Esophagus squamous epithelium (tissue), 5 donors: ENCODE measurements at regions not wholly inside any gene's neighbourhood (a gene's known extent, or its start where the extent isn't known, plus 50 kb on each side); places are given as distances from the start of the nearest gene placed in this dataset.

ENCODE experiments used
- DNase-seq: peaks from one replicate; lab custom pipeline; 2025; lab: John Stamatoyannopoulos, UW
- H3K27ac ChIP-seq, 4 donors: fragments of 200-600 bp; sonication (generic); one replicate each; pipeline ENCODE4 v1.5.1; 2016 to 2019; ENCODE audit warnings: mild to moderate bottlenecking in 1 of 4
- H3K27me3 ChIP-seq, 4 donors: fragments of 200-600 bp; sonication (generic); 1 replicate in 3 of 4; 2 replicates in 1 of 4; pipeline versions ENCODE4 v1.5.1 to v1.6.0; 2017 to 2021; ENCODE audit warnings: antibody characterized with exemption in 1 of 4
- H3K36me3 ChIP-seq, 3 donors: fragments of 200-600 bp; sonication (generic); one replicate each; pipeline ENCODE4 v1.5.1; 2016 to 2019
- H3K4me1 ChIP-seq, 3 donors: fragments of 200-600 bp; sonication (generic); one replicate each; pipeline ENCODE4 v1.5.1; 2017 to 2019
- H3K4me3 ChIP-seq, 4 donors: fragments of 200-600 bp; sonication (generic); 1 replicate in 3 of 4; 2 replicates in 1 of 4; pipeline ENCODE4 v1.5.1; 2016 to 2019; ENCODE audit warnings: mild to moderate bottlenecking in 2 of 4, moderate library complexity in 1 of 4
- H3K9me3 ChIP-seq, 3 donors: fragments of 200-600 bp; sonication (generic); one replicate each; pipeline ENCODE4 v1.5.1; 2016 to 2019
- POLR2A ChIP-seq, 4 donors: fragments of 450-650 bp; IDR thresholded peaks; one replicate each; pipeline ENCODE4 v1.6.1; 2017; ENCODE audit warnings: antibody characterized with exemption in 4 of 4, mild to moderate bottlenecking in 4 of 4, moderate library complexity in 3 of 4
- WGBS, 2 donors: methylation state at CpG; one replicate each; pipeline ENCODE4 v1.1.5; 2018; 5-methylcytosine and 5-hydroxymethylcytosine counted together
- intact Hi-C: fragments of 100-400 bp; cut with DNase I; formaldehyde crosslinking; loops from one replicate; pipeline ENCODE4 v1.15.0; 2022
- TF ChIP-seq, protein P1 (sequence below), 6 experiments: fragments of 450-650 bp in 4 of 6; fragments of 200-600 bp in 2 of 6; sonication (generic) in 2 of 6; IDR thresholded peaks; one replicate each; pipeline ENCODE4 v1.5.1; 2016 to 2019; ENCODE audit warnings: antibody characterized with exemption in 6 of 6, mild to moderate bottlenecking in 4 of 6, moderate library complexity in 4 of 6
- donor health status: DM: yes; HTN: yes; CAD: no.

DNA sequence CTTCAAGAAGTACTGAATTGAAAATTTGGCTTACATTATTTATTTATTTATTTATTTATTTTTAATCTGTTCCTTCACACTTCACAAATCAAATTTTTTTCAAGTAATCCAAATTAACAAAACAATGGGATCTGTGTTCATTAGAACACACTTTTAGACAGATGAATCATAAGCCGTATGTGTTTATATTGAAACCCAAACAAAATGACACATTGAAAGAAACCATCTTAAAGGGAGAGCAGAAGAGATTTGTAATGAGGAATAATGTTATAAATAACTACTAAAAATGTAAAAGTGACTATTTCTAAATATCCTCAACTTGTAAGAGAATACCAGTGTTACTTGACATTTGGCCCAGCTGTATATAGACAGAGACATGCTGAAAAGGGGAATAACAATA lies 991.0 kb upstream of the CHAC2 start:
- no peaks in the 10 kb centered on the region for H3K36me3 ChIP-seq
- H3K27me3 ChIP-seq = no peaks in the 10 kb centered on the region
- intact Hi-C loops = no loop called here
- H3K27ac ChIP-seq = no peak overlapping the region
- H3K4me1 ChIP-seq = no peaks in the 10 kb centered on the region
- H3K4me3 ChIP-seq = no peak overlapping the region
- no peak for DNase-seq
- TF ChIP-seq, protein P1, sequence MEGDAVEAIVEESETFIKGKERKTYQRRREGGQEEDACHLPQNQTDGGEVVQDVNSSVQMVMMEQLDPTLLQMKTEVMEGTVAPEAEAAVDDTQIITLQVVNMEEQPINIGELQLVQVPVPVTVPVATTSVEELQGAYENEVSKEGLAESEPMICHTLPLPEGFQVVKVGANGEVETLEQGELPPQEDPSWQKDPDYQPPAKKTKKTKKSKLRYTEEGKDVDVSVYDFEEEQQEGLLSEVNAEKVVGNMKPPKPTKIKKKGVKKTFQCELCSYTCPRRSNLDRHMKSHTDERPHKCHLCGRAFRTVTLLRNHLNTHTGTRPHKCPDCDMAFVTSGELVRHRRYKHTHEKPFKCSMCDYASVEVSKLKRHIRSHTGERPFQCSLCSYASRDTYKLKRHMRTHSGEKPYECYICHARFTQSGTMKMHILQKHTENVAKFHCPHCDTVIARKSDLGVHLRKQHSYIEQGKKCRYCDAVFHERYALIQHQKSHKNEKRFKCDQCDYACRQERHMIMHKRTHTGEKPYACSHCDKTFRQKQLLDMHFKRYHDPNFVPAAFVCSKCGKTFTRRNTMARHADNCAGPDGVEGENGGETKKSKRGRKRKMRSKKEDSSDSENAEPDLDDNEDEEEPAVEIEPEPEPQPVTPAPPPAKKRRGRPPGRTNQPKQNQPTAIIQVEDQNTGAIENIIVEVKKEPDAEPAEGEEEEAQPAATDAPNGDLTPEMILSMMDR (IDR thresholded peaks at IDR 0.05) = no peak
- TF ChIP-seq POLR2A (IDR thresholded peaks at IDR 0.05) = no peak
- 57 to 61% methylated on average over 1 of the region's 1 CpG for WGBS, 2 donors
- H3K9me3 ChIP-seq = no peaks in the 10 kb centered on the region

DNA sequence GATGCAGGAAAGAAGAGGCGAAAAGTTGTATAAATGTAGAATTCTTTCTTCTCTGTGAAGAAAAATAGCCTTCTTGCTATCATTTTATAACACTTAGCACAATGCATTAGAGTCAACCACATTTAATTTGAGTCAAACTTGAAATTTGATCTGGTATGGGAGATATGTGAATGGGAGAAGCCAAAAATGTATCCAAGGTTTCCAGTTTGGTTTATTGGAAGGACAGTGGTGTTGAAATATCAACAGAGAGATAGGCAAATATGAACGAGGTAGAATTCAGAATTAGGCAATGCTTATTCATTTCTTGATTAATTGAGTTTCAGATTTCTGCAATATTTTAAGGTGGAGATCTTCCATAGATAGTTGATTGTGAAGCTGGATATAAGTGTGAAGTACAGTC lies 991.9 kb upstream of the CHAC2 start:
- Histone ChIP-seq H3K4me1 (no peaks in the 10 kb centered on the region), H3K36me3 (no peaks in the 10 kb centered on the region), H3K27me3 (no peaks in the 10 kb centered on the region), H3K4me3 (no peak overlapping the region), H3K9me3 (no peaks in the 10 kb centered on the region), H3K27ac (no peak overlapping the region)
- TF ChIP-seq, protein P1 (IDR thresholded peaks at IDR 0.05) = no peak
- 46 to 60% methylated on average over 2 of the region's 2 CpGs for WGBS, 2 donors
- no peak for DNase-seq
- intact Hi-C loops = no loop called here

DNA sequence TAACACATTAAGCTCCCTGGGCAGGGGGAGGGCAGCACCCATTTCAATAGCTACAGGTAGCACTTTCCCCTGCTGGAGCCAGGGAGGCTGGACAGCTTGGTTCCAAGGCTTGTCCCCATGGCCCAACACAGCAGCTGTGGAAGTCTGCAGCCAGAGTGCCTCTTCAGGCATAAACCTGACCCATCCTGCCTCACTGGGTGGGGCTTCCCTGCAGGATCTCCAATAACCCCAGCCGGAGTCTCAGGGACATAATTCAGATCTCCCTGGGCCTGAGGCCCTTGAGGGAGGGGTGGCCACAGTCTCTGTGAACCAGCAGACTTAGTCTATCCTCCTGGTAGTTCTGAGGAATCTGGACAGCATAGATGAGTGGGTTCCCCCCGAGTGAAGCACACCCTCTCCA lies 1001.9 kb upstream of the CHAC2 start:
- WGBS, 2 donors = 56 to 86% methylated on average over 1 to 2 of the region's 2 CpGs
- intact Hi-C loops = no loop called here

DNA sequence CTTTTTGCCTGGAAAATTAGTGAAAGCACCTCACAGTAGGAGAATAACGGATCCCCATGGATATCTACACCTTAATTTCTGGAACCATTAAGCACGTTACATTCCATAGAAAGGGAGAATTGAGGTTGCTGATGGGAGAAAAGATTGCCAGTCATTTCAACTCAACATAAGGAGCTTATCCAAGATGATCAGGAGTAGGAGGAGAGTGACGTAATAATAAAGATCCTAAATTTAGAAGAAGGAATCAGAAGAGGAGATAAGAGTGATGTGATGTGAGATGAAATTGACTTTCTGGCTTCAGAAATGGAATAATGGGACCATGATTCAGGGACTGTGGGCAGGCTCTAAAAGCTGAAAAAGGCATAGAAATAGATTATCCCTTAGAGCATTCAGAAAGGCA lies 1017.8 kb upstream of the CHAC2 start:
- DNase-seq = no peak
- WGBS, 2 donors = 76% methylated on average over 3 of the region's 3 CpGs
- no peaks in the 10 kb centered on the region for H3K27me3 ChIP-seq
- no peaks in the 10 kb centered on the region for H3K36me3 ChIP-seq
- no peak overlapping the region for H3K4me3 ChIP-seq
- intact Hi-C loops = no loop called here
- TF ChIP-seq, protein P1 (IDR thresholded peaks at IDR 0.05) = no peak
- no peak for TF ChIP-seq POLR2A (IDR thresholded peaks at IDR 0.05)
- no peaks in the 10 kb centered on the region for H3K4me1 ChIP-seq
- no peaks in the 10 kb centered on the region for H3K9me3 ChIP-seq
- H3K27ac ChIP-seq = no peak overlapping the region

More for the DNA sequence above, 1001.9 kb upstream of the CHAC2 start:
- TF ChIP-seq, protein P1 (IDR thresholded peaks at IDR 0.05) = no peak
- no peak for TF ChIP-seq POLR2A (IDR thresholded peaks at IDR 0.05)
- H3K27ac ChIP-seq = no peak overlapping the region
- H3K9me3 ChIP-seq = no peaks in the 10 kb centered on the region
- H3K4me1 ChIP-seq = no peaks in the 10 kb centered on the region
- H3K27me3 ChIP-seq = no peaks in the 10 kb centered on the region
- no peaks in the 10 kb centered on the region for H3K36me3 ChIP-seq
- no peak overlapping the region for H3K4me3 ChIP-seq
- no peak for DNase-seq

DNA sequence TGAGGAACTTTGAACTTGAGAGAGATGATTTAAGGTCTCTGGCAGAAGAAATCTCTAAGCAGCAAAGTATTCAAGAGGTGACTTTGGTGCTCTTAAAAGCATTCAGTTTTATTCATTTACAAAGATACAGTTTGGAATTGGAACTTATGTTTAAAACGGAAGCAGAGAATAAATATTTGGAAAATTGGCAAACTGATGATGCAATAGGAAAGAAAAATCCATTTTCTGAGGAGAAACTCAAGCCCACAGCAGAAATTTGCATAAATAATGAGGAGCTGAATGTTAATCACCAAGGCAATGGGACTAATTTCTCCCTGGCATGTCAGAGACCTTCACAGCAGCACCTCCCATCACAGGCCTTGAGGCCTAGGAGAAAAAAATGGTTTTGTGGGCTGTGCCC lies 1022.5 kb upstream of the CHAC2 start:
- Histone ChIP-seq H3K4me1 (no peaks in the 10 kb centered on the region), H3K36me3 (no peaks in the 10 kb centered on the region), H3K9me3 (no peaks in the 10 kb centered on the region), H3K4me3 (no peak overlapping the region), H3K27ac (no peak overlapping the region), H3K27me3 (no peaks in the 10 kb centered on the region)
- WGBS, 2 donors = 59 to 70% methylated on average over 1 of the region's 1 CpG
- DNase-seq = no peak
- intact Hi-C loops = no loop called here
- no peak for TF ChIP-seq POLR2A (IDR thresholded peaks at IDR 0.05)
- TF ChIP-seq, protein P1 (IDR thresholded peaks at IDR 0.05) = no peak
